NCI-H82 treated with DMSO at 0.1 percent for 48 hours (cell line): ENCODE measurements at regions not wholly inside any gene's neighbourhood (a gene's known extent, or its start where the extent isn't known, plus 50 kb on each side); places are given as distances from the start of the nearest gene placed in this dataset.

ENCODE experiments used
- DNase-seq: peaks from one replicate; lab custom pipeline; 2025; ENCODE audit not compliant: unreplicated experiment; lab: John Stamatoyannopoulos, UW

- DNase-seq = no peak
Observed at GRCh38 chr11:119521551-119521950, 98.6 kb upstream of the THY1 start.

GRCh38 chr11:119520966-119521365 is 98.0 kb upstream of the THY1 start:
- no peak for DNase-seq

DNA sequence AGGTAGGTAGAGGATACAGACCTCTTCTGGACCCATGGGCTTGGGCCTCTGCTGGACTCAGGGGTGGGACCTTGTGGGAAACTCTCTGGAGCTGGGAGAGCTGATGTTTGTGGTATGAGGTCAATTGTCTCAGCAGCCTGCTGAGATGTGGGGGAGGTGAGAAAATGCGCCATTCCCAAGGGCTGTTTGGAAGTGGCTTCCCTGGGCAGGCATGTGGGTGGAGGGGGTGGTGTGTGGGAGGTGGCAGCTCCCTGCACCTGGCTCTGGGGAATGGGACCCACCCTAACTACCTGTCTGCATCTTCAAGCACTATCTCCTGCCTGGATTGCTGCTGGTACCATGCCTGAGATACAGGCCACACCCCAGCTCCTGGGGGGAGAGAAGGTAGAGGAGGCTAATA is 97.4 kb upstream of the THY1 start:
- DNase-seq = no peak

GRCh38 chr11:119519796-119520195 is 96.8 kb upstream of the THY1 start:
- DNase-seq = no peak

DNA sequence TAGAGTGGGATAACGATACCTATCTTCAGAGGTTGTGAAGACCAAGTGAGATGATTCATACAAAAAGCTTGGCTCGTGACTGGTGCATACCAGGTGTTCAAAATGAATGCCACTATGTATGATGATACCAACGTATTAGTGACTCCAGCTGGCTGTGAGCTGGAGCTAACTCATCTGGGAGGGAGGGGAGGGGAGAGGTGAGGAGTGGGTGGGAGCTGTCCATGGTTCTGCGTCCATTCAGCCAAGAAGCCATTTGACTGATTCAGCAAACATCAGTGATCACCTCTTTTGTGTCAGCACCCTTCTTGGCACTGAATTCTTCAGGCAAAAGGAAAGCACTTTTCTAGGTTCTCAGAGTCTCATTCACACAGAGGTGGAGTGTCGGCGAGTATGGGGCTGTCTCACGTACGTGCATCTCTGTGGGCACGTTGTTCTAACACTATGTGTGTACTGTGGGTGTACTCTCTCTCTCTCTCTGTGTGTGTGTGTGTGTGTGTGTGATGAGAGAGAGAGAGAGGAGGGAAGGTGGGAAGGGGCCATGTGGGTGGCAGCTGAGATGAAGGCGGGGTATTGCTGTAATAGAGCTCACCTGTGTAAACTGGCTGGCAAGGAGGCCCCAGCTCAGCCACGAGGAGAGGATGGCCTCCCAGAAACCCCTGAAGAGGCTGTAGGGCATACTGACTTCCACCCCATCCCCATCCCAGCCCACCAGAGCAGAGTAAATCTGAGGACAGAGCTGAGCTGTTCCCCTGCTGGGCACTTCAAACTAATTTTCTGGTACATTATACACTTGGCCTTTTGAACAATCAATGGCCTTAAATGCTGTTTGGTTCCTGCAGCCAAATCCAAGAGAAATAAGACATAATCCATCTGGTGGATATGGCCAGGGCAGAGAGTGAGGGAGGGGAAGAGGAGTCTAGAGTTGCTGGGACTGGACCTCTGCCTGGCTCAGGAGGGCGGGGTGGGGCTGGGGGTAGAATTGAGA is 96.1 kb upstream of the THY1 start:
- DNase-seq = no peak

DNA sequence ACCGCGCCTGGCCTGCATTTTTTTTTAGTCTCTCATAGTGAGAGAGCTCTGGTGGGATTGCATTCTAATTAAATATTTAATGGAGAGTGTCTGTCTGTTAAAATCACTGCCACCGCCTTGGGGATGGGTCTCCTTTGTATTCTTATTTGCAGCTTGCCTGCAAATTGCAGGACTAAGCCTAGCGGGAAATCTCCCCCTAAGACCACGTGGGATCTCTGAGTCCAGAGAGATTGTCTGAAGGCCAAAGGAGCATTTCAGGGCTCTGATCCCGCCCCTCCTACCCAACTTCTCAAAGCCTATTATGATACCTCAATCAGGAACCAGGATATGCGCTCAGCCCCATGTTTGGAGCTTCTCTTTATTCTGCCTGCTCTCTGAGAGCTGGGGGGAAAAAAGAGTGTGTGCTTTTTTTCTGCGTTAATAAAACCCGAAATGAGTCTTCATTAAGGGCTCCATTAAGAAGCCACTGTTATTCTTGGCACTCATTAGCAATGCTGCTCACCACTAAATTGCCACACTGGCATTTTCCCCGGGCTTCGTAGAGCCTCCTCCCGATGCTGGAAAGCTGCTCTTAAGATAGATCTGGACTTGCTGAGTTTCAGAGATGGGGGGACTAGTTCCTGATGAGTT is 92.9 kb upstream of the THY1 start:
- DNase-seq = peak; percentile 85

- no peak for DNase-seq
Observed at GRCh38 chr11:119513806-119514170, 90.8 kb upstream of the THY1 start.

DNA sequence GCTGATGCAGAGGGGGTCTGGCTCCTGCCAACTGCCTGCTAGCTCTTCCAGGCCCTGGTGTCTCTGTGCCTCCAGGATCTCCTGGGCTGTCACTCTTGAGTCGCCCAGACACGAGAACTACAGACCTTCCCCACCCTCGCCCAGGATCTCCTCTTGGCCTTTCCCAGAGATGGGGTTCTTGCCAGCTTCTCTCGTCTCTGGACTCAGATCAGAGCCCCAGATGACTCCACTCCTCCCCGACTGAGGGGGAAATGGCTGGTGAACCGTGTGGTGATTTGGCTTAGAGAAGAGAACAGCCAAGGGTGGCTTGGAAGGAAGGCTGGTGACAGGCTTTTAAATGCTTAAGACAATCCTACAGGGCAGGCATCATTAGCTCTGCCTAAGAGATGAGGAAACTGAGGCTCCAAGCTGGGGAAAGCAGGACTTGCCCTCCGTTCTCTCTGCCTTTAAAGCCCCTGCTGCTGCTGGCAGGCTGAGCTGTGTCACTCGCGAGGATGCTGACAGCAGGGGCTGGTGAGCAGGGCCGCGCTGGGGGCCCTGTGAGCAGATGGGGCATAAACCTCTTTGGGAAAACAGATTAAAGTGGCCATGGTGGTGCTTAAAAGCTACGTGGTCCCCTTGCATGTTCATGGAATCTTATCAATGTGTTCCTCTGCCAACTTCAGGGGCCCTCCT is 90.3 kb upstream of the THY1 start:
- DNase-seq = peak; percentile 85

DNA sequence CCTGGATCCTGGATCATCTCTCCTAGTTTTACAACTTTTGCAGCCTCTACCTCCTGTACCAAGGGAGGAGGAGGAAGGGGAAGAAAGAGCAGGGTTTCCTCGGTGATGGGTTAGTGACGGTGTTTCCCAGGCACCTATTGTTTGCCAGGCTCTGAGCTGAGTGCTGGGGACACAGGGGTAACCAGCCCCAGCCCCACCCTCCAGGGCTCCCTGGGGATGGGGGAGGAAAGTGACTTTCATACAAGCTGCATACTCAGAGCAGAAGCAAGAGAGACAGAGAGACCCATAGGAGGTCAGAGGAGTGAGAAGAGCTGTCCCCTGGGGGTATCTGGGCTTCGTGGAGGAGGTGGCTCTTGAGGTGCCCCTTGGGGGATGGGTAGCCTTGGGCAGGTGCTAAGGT is 89.4 kb upstream of the THY1 start:
- DNase-seq = no peak

DNA sequence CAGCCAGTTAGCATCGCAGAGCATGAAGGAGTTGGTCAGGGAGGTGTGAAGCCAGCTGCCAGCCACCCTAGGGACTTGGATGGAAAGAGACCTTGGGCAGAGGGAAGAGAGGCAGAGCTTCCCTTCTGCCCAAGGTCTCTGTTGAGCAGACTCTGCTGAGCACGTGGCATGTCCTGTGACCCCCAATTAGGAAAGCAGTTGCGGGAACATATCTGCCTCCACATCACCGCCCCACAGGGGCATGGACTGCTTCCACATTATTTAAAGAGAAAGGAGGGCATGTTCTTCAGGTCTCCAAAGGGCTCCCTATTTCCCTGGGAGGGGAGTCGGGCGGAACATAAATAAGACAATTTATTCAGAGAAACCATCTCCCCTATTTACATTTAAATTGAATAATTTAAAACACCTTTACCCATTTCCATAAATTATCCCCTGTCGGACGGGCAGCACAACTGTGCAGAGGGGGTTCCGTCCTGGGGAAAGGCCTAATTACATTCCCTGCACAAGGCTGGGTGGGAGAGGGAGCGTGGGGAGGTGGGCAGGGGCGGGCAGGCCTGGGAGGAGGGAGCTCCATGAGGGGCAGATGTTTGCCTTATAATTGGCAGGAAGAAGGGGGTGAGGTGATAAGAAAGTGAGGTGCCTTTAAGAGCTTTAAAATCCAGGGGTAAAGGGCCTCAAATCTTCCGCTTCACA is 88.8 kb upstream of the THY1 start:
- DNase-seq = no peak

- peak; percentile 18 for DNase-seq
Observed at GRCh38 chr11:119509969-119510401, 87.0 kb upstream of the THY1 start.

- no peak for DNase-seq
Observed at GRCh38 chr11:119509282-119509841, 86.4 kb upstream of the THY1 start.

DNA sequence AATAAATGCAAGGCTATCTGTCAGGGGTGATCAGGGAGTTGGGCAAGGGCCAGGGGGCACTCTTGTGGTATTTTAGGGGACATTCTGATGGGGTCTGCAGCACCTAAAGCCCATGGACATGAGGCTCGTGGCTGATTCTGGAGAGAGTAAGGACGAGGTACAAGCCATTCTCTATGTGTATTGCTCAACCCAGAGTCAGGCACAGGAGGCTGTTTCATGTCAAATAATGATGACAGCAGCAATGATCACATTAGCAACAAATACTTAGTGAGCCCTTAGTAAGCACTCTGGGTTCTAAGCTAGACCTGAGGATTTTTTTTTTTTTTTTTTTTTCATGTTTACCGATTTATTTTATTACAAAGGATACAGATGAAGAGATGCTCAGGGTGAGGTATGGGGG is 83.5 kb upstream of the THY1 start:
- DNase-seq = no peak

- no peak for DNase-seq
Observed at GRCh38 chr11:119505861-119506260, 82.9 kb upstream of the THY1 start.

DNA sequence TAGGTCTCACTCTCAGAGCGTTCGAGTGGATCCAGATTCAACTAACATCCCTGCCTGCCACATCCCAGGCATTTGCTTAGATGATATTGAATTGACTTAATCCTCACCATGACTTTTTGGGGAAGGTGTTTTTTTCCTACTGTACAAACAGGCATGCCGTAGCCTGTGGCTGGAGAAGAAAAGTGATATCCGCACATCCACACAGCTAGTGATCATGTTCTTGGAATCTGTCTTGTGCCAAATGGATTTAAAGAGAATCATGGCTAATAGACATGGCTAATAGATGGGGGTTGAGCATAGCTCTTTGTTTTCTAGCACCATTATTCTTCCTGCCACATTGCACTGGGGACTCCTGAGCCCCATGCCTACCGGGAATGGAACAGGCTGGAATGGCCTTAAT is 82.1 kb upstream of the THY1 start:
- DNase-seq = no peak

DNA sequence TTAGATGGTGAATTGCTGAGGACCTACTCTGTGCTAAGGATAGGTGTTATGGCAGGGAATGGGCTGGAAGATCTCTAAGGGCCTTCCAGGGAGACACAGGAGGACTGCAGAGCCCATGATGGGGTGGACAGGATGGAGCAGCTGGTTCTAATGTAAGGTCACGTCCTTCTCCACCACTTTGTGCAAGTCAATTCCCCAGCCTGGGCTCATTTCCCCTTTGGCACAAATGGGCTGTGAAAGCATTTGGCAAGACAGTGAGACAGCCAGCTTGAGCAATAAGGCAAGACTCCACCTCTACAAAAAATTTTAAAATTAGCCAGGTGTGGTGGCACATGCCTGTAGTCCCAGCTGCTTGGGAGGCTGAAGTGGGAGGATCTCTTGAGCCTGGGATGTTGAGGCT is 81.4 kb upstream of the THY1 start:
- no peak for DNase-seq

- DNase-seq = no peak
Observed at GRCh38 chr11:119501777-119502405, 78.9 kb upstream of the THY1 start.

- DNase-seq = no peak
Observed at GRCh38 chr11:119497717-119498116, 74.7 kb upstream of the THY1 start.

- DNase-seq = no peak
Observed at GRCh38 chr11:119496997-119497396, 74.0 kb upstream of the THY1 start.

- no peak for DNase-seq
Observed at GRCh38 chr11:119496469-119496868, 73.5 kb upstream of the THY1 start.
